ENCODE measurements at regions not wholly inside any gene's neighbourhood (a gene's known extent, or its start where the extent isn't known, plus 50 kb on each side); places are given as distances from the start of the nearest gene placed in this dataset.
A peak's percentile ranks its signal among the peaks of the same experiment; 100 is the strongest.

DNA sequence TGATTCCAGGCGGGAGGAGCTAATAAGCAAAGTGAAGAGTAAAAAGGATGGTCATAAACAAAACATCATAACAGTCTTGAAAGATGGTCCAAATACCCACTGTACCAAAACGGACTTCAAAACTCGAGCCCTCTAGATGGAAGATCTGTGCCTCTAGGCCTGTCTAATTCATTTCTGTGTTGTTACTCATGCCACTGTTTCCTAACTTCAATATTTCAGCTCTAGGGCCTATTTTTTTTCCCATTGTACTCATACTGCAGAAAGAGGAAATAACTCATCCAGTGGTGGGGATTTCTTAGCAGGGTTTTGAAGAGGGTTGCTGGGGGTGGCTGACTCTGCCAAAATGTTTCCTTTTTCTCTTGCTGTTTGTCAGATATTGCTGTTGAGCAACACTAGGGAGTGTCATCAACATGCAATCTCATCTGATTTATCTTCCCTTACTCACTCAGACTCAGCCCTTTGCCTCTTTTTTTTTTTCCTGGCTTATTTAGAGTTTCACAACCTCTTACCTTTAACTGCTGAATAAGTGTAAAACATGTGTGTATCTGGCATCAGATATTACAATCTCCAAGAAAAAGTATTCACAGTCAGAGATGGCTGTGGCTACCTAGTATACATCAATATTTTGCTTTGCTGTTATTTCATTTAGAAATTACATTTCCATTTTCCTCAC is 189.6 kb downstream of the DUSP6 start (continued):
- TF ChIP-seq, protein P1, sequence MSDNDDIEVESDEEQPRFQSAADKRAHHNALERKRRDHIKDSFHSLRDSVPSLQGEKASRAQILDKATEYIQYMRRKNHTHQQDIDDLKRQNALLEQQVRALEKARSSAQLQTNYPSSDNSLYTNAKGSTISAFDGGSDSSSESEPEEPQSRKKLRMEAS (IDR thresholded peaks at IDR 0.05) = no peak; the same call in 1 of the 2 replicates
- TF ChIP-seq ZSCAN20 (CRISPR knock-in tag; IDR thresholded peaks at IDR 0.05) (no peak), CBX8 (IDR thresholded peaks at IDR 0.05) (no peak), NPAS2 (CRISPR knock-in tag; IDR thresholded peaks at IDR 0.05; ENCODE audit: borderline replicate concordance) (no peak), EHF (CRISPR knock-in tag; IDR thresholded peaks at IDR 0.05) (no peak), SMC3 (IDR thresholded peaks at IDR 0.05) (peak; percentile 65; the same call in 1 of the 3 replicates), HOXA7 (CRISPR knock-in tag; IDR thresholded peaks at IDR 0.05) (no peak)
- TF ChIP-seq, protein P2, sequence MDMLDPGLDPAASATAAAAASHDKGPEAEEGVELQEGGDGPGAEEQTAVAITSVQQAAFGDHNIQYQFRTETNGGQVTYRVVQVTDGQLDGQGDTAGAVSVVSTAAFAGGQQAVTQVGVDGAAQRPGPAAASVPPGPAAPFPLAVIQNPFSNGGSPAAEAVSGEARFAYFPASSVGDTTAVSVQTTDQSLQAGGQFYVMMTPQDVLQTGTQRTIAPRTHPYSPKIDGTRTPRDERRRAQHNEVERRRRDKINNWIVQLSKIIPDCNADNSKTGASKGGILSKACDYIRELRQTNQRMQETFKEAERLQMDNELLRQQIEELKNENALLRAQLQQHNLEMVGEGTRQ (IDR thresholded peaks at IDR 0.05) = no peak

DNA sequence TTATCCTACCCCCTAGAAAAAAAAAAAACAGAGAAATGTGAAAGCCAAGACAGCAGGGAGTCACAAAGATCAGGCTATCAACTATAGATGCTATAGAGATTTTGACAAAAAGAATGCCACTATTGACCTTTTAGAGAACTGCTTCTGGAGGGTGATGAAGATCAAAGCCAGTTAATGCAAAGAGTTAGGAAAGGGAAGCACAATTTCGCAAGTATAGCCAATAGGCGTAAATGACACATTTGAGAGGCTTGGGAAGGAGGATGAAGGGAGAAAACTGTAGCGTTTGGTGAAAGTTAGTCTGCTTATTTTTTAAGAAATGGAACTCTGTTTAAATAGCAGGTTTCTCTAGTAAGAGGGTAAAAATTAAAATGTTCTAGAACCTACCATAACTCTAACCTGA is 190.7 kb downstream of the DUSP6 start:
- H3K4me2 ChIP-seq = peak overlapping the region; percentile 27; the same call in 1 of the 3 replicates
- ATAC-seq = no peak
- WGBS (ENCODE audit: missing lambda C conversion rate) = 94% methylated on average over 3 of the region's 3 CpGs
- TF ChIP-seq HEYL (CRISPR knock-in tag; IDR thresholded peaks at IDR 0.05) (no peak), CEBPB (IDR thresholded peaks at IDR 0.05) (peak; percentile 41 to 53; a peak in 3 of 4 replicates)
- FAIRE-seq = no peak
- DNase-seq (ENCODE audit: low read depth in 1 of 2, low spot score in 1 of 2) = no peak
- H3K27ac ChIP-seq = peak overlapping the region; percentile 36 to 50; a peak in 4 of 6 replicates
- H3K4me3 ChIP-seq = no peak overlapping the region
- H3K4me1 ChIP-seq = peaks cover 53% of the 10 kb centered on the region
- ChIA-PET CTCF (interaction anchor here (1.0 kb wide), 1 partner anchor 142 kb away, joined by 3 read pairs; no protein-coding TSS in a partner anchor), POLR2A (interaction anchor here (3.4 kb wide), 1 partner anchor 191 kb away, joined by 42 read pairs; the partner anchor contains the start of gene DUSP6)
- no peaks in the 10 kb centered on the region for H3K9me3 ChIP-seq

DNA sequence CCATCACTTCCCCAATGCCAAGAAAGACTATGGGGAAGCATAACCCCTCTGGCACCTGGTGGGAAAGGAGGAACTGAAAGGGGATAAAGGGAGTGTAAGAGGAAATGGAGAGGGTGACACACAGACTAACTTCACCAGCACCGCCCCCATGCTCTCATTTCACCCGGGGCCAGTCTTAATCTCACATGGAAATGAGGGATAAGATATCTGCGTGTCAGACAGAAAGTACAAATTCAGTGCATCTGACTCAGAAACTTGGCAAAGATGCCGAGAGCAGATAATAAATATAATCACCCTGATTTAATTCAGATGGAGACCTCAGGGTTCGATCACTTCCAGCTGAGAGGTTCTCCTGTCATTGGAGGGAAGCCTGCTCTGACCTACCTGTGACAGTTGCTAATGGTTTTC is 191.6 kb downstream of the DUSP6 start:
- Histone ChIP-seq H3K27ac (peak overlapping the region; percentile 7 to 50; a peak in 3 of 6 replicates), H3K4me3 (no peak overlapping the region), H3K4me1 (peaks cover 48% of the 10 kb centered on the region), H3K4me2 (peak overlapping the region; percentile 27), H3K9me3 (no peaks in the 10 kb centered on the region)
- peak in 1 of 2 experiments; percentile 46; a peak in 3 of 6 replicates for ATAC-seq
- DNase-seq (ENCODE audit: low read depth in 1 of 2, low spot score in 1 of 2) = peak in 1 of 2 experiments; percentile 28
- ChIA-PET POLR2A (interaction anchor here (0.6 to 1.3 kb wide), 2 partner anchors 20 to 192 kb away, joined by 3 to 6 read pairs; partner anchors contain the start of gene DUSP6), CTCF (interaction anchor here (1.0 kb wide), 1 partner anchor 141 kb away, joined by 3 read pairs; no protein-coding TSS in a partner anchor)
- 30% methylated on average over 5 of the region's 5 CpGs for WGBS (ENCODE audit: missing lambda C conversion rate)
- FAIRE-seq = no peak
- TF ChIP-seq NR3C1 (IDR thresholded peaks at IDR 0.05) (no peak), SREBF2 (IDR thresholded peaks at IDR 0.05) (no peak), JUNB (IDR thresholded peaks at IDR 0.05) (no peak), NFE2L2 (conservative IDR thresholded peaks at IDR 0.05; ENCODE audit: low read length) (no peak), SMC3 (IDR thresholded peaks at IDR 0.05) (no peak)
- TF ChIP-seq, protein P3, sequence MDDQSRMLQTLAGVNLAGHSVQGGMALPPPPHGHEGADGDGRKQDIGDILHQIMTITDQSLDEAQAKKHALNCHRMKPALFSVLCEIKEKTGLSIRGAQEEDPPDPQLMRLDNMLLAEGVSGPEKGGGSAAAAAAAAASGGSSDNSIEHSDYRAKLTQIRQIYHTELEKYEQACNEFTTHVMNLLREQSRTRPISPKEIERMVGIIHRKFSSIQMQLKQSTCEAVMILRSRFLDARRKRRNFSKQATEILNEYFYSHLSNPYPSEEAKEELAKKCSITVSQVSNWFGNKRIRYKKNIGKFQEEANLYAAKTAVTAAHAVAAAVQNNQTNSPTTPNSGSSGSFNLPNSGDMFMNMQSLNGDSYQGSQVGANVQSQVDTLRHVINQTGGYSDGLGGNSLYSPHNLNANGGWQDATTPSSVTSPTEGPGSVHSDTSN (IDR thresholded peaks at IDR 0.05) = no peak
- TF ChIP-seq, protein P2 (IDR thresholded peaks at IDR 0.05) = no peak
- TF ChIP-seq, protein P4, sequence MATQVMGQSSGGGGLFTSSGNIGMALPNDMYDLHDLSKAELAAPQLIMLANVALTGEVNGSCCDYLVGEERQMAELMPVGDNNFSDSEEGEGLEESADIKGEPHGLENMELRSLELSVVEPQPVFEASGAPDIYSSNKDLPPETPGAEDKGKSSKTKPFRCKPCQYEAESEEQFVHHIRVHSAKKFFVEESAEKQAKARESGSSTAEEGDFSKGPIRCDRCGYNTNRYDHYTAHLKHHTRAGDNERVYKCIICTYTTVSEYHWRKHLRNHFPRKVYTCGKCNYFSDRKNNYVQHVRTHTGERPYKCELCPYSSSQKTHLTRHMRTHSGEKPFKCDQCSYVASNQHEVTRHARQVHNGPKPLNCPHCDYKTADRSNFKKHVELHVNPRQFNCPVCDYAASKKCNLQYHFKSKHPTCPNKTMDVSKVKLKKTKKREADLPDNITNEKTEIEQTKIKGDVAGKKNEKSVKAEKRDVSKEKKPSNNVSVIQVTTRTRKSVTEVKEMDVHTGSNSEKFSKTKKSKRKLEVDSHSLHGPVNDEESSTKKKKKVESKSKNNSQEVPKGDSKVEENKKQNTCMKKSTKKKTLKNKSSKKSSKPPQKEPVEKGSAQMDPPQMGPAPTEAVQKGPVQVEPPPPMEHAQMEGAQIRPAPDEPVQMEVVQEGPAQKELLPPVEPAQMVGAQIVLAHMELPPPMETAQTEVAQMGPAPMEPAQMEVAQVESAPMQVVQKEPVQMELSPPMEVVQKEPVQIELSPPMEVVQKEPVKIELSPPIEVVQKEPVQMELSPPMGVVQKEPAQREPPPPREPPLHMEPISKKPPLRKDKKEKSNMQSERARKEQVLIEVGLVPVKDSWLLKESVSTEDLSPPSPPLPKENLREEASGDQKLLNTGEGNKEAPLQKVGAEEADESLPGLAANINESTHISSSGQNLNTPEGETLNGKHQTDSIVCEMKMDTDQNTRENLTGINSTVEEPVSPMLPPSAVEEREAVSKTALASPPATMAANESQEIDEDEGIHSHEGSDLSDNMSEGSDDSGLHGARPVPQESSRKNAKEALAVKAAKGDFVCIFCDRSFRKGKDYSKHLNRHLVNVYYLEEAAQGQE (IDR thresholded peaks at IDR 0.05) = no peak
